WI38 (cell line): ENCODE measurements at regions not wholly inside any gene's neighbourhood (a gene's known extent, or its start where the extent isn't known, plus 50 kb on each side); places are given as distances from the start of the nearest gene placed in this dataset.

ENCODE experiments used
- H3K4me3 ChIP-seq: 2 replicates; pipeline ENCODE4 v1.5.1; 2011; ENCODE audit warnings: low read depth, mild to moderate bottlenecking, control low read depth, low read length
- CTCF ChIP-seq: IDR thresholded peaks from 2 replicates; pipeline ENCODE4 v1.5.1; 2012; ENCODE audit warnings: low read depth, mild to moderate bottlenecking, control low read depth, low read length

DNA sequence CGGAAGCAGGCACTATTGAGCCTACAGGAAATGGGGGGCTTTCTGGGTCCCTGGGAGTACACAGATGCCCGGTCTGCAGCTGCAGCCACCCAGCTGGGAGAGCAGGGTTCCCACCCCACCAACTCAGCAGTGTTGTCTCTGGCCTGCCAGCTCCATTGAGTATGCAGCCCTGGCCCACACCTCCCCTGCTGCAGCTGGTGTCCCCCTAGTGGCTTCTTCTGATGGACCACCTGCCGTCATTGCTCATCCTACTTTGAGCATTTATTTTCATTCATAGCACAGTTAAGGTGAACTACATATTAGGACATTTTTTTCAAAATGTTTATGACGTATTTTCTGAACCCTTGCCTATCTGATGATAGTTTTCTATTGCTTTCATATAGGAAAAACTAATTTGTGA, 189.8 kb upstream of the LYPLAL1 start:
- no peak for TF ChIP-seq CTCF
- H3K4me3 ChIP-seq, result no peak overlapping the region

- TF ChIP-seq CTCF, result no peak
- H3K4me3 ChIP-seq, result no peak overlapping the region
Observed at GRCh38 chr1:218985424-218985984, 188.2 kb upstream of the LYPLAL1 start.

GRCh38 chr1:218986816-218987215, 186.9 kb upstream of the LYPLAL1 start:
- no peak overlapping the region for H3K4me3 ChIP-seq

DNA sequence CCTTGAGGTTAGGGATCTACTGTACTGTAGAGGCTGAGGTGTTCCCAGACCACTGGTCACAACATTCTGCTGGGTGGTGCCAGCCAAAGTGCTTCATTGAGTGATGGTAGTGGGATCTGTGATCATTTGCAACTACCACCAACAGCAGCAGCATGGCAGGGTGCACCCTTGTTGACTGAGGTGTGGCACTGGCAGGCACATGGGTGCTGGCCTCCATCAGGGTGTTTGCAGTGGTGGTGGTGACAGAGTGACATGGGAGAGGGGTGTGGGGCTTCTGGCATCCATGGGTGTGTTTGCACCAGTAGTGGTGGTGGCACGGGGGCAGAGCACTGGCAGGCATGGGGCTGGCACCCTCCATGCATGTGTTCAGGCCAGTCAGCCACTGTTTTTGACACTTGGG, 183.7 kb upstream of the LYPLAL1 start:
- no peak overlapping the region for H3K4me3 ChIP-seq
- TF ChIP-seq CTCF, result no peak

More at GRCh38 chr1:218986816-218987215, 186.9 kb upstream of the LYPLAL1 start:
- TF ChIP-seq CTCF, result no peak

DNA sequence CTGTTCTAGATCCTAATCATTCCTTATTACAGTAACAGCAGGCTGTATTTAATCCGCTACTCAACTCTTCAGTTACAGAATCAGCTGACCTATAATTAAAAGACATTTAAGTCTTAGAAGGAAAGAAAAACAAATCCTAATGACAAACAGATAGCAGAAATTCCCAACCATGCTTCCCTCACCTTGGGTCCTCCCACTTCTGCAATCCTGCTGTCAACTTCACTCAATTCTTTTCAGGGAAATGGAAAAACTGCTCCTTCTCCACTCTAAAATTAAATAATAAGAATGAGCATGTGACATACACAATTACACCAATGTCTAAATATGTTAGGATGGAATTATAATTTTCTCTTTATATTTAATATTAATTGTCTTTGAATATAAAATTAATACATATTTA, 182.6 kb upstream of the LYPLAL1 start:
- TF ChIP-seq CTCF, result no peak
- H3K4me3 ChIP-seq, result no peak overlapping the region

DNA sequence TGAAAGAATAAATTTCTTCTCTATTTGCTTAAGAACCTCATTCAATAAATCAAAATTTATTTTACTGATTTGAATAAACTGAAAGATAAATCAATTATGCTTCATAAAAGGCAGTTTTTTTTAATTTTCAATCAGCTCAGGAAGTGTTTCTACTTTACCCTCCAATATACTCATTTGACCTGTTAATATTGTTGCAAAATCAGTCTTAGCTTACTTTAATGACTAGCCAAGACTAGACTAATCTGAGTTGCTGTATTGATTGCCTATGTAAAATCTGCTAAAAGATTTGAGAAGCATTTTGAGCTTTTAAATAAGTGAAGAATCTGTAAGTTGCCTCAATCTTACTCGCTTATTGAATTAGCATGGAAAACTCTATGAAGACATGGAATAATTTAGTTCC, 179.1 kb upstream of the LYPLAL1 start:
- TF ChIP-seq CTCF, result no peak
- H3K4me3 ChIP-seq, result no peak overlapping the region

DNA sequence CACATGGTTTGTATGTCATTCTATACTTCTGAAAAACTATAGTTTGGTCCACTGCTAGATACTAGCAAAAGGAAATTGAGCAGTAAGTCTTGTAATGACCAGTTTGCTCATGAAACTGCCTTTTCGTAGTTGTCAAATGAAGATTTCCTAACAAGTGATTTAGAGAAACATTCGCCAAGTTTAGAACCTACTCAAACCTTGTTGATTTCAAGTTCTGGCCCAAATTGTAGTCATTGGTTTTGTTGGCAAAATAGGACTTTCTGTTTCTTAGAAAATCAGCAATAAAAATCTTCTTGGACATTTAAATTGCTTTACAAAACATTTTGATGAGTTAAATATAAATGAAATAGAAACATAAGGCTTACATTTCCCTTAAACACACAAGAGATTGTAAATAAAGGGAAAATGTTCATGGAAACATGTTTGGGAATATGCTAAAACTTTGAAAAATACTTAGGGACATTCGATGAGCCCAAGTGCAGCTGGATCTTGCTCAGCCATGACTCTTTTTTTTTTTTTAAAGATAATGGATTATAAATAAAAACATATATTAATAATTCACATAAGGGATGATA, 178.5 kb upstream of the LYPLAL1 start:
- no peak overlapping the region for H3K4me3 ChIP-seq
- no peak for TF ChIP-seq CTCF
